Astrocyte (in vitro differentiated cells and primary cell): ENCODE measurements at regions not wholly inside any gene's neighbourhood (a gene's known extent, or its start where the extent isn't known, plus 50 kb on each side); places are given as distances from the start of the nearest gene placed in this dataset.

Experiments used
- DNase-seq: peaks from one replicate; pipeline ENCODE4 v3.0.0-alpha.2; 2010; ENCODE audit warnings: low read depth
- FAIRE-seq: peaks from 2 replicates; lab custom pipeline; 2011; peaks lifted over from hg19 to GRCh38; lab: Jason Lieb, UNC
- H2AFZ ChIP-seq: 2 replicates; pipeline ENCODE4 v1.6.0; 2012; ENCODE audit warnings: low read depth, low read length, inconsistent platforms
- H3K27ac ChIP-seq: 2 replicates; pipeline ENCODE4 v1.5.1; 2011; ENCODE audit warnings: low read depth, low read length, inconsistent platforms
- H3K27me3 ChIP-seq: 2 replicates; pipeline ENCODE4 v1.6.0; 2011; ENCODE audit warnings: low read length, inconsistent platforms; ENCODE audit not compliant: insufficient read depth
- H3K36me3 ChIP-seq: 2 replicates; pipeline ENCODE4 v1.5.1; 2011; ENCODE audit warnings: low read length, inconsistent platforms; ENCODE audit not compliant: insufficient read depth
- H3K4me1 ChIP-seq: 2 replicates; pipeline ENCODE4 v1.5.1; 2011; ENCODE audit warnings: low read length, inconsistent platforms; ENCODE audit not compliant: insufficient read depth
- H3K4me2 ChIP-seq: 2 replicates; pipeline ENCODE4 v1.6.0; 2012; ENCODE audit warnings: low read length, inconsistent platforms
- H3K4me3 ChIP-seq: 2 replicates; pipeline ENCODE4 v1.5.1; 2011; ENCODE audit warnings: low read depth, mild to moderate bottlenecking, low read length, inconsistent platforms; ENCODE audit not compliant: insufficient read depth
- H3K79me2 ChIP-seq: 2 replicates; pipeline ENCODE4 v1.6.0; 2012; ENCODE audit warnings: mild to moderate bottlenecking, low read length, inconsistent platforms; ENCODE audit not compliant: insufficient read depth
- H3K9ac ChIP-seq: 2 replicates; pipeline ENCODE4 v1.6.0; 2012; ENCODE audit warnings: mild to moderate bottlenecking, low read length, inconsistent platforms
- H3K9me3 ChIP-seq: 2 replicates; pipeline ENCODE4 v1.5.1; 2012; ENCODE audit warnings: low read depth, mild to moderate bottlenecking, low read length, inconsistent platforms; ENCODE audit not compliant: insufficient read depth
- H4K20me1 ChIP-seq: 2 replicates; pipeline ENCODE4 v1.6.0; 2012; ENCODE audit warnings: low read length, inconsistent platforms; ENCODE audit not compliant: insufficient read depth
- H3K27ac Mint-ChIP-seq: one replicate; pipeline ENCODE4 v1.8.0; 2021; ENCODE audit warnings: mild to moderate bottlenecking, mixed read lengths; ENCODE audit not compliant: unreplicated experiment
- H3K27me3 Mint-ChIP-seq: one replicate; pipeline ENCODE4 v1.8.0; 2021; ENCODE audit warnings: low read depth, mixed read lengths; ENCODE audit not compliant: unreplicated experiment
- H3K36me3 Mint-ChIP-seq: one replicate; pipeline ENCODE4 v1.8.0; 2021; ENCODE audit warnings: low read depth, mixed read lengths; ENCODE audit not compliant: unreplicated experiment
- H3K4me1 Mint-ChIP-seq: one replicate; pipeline ENCODE4 v1.8.0; 2021; ENCODE audit warnings: low read depth, mixed read lengths; ENCODE audit not compliant: unreplicated experiment
- H3K4me3 Mint-ChIP-seq: one replicate; pipeline ENCODE4 v1.8.0; 2021; ENCODE audit warnings: mild to moderate bottlenecking, moderate library complexity, mixed read lengths; ENCODE audit not compliant: unreplicated experiment
- H3K9me3 Mint-ChIP-seq: one replicate; pipeline ENCODE4 v1.8.0; 2021; ENCODE audit warnings: mild to moderate bottlenecking, mixed read lengths; ENCODE audit not compliant: unreplicated experiment
- EZH2 ChIP-seq: IDR thresholded peaks from 2 replicates; pipeline ENCODE4 v1.6.1; 2012; ENCODE audit warnings: mild to moderate bottlenecking, low read length, inconsistent platforms; ENCODE audit not compliant: insufficient read depth
- TF ChIP-seq, protein P1 (sequence below): IDR thresholded peaks from 2 replicates; pipeline ENCODE4 v1.5.1; 2011; ENCODE audit warnings: low read depth, mild to moderate bottlenecking, inconsistent platforms, low read length, moderate library complexity; ENCODE audit not compliant: insufficient read depth

GRCh38 chr10:130486906-130487305 lies 350.7 kb downstream of the GLRX3 start:
- no peaks in the 10 kb centered on the region for H3K27me3 ChIP-seq
- H4K20me1 ChIP-seq, result no peaks in the 10 kb centered on the region
- Mint-ChIP-seq H3K4me1 (no peaks in the 10 kb centered on the region), H3K36me3 (no peaks in the 10 kb centered on the region), H3K9me3 (peaks cover 6% of the 10 kb centered on the region), H3K27me3 (no peaks in the 10 kb centered on the region), H3K27ac (no peak overlapping the region), H3K4me3 (no peak overlapping the region)
- no peak overlapping the region for H3K27ac ChIP-seq
- no peaks in the 10 kb centered on the region for H3K36me3 ChIP-seq
- no peak overlapping the region for H3K4me2 ChIP-seq
- H3K79me2 ChIP-seq, result no peaks in the 10 kb centered on the region
- no peak overlapping the region for H3K4me3 ChIP-seq
- TF ChIP-seq EZH2, result no peak
- TF ChIP-seq, protein P1, sequence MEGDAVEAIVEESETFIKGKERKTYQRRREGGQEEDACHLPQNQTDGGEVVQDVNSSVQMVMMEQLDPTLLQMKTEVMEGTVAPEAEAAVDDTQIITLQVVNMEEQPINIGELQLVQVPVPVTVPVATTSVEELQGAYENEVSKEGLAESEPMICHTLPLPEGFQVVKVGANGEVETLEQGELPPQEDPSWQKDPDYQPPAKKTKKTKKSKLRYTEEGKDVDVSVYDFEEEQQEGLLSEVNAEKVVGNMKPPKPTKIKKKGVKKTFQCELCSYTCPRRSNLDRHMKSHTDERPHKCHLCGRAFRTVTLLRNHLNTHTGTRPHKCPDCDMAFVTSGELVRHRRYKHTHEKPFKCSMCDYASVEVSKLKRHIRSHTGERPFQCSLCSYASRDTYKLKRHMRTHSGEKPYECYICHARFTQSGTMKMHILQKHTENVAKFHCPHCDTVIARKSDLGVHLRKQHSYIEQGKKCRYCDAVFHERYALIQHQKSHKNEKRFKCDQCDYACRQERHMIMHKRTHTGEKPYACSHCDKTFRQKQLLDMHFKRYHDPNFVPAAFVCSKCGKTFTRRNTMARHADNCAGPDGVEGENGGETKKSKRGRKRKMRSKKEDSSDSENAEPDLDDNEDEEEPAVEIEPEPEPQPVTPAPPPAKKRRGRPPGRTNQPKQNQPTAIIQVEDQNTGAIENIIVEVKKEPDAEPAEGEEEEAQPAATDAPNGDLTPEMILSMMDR, result no peak
- H3K4me1 ChIP-seq, result no peaks in the 10 kb centered on the region
- H2AFZ ChIP-seq, result no peak overlapping the region
- no peak for FAIRE-seq
- peaks cover 4% of the 10 kb centered on the region for H3K9me3 ChIP-seq
- H3K9ac ChIP-seq, result no peak overlapping the region
- DNase-seq, result no peak

- no peaks in the 10 kb centered on the region for H3K4me1 ChIP-seq
- H3K4me2 ChIP-seq, result no peak overlapping the region
- DNase-seq (no peak), FAIRE-seq (no peak)
- TF ChIP-seq EZH2, result no peak
- TF ChIP-seq, protein P1, result no peak
- Mint-ChIP-seq H3K36me3 (no peaks in the 10 kb centered on the region), H3K27me3 (no peaks in the 10 kb centered on the region), H3K27ac (no peak overlapping the region), H3K9me3 (peaks cover 8% of the 10 kb centered on the region), H3K4me1 (no peaks in the 10 kb centered on the region), H3K4me3 (no peak overlapping the region)
- H3K27ac ChIP-seq, result no peak overlapping the region
- no peak overlapping the region for H3K9ac ChIP-seq
- H3K27me3 ChIP-seq, result no peaks in the 10 kb centered on the region
- H2AFZ ChIP-seq, result no peak overlapping the region
- peaks cover 11% of the 10 kb centered on the region for H3K9me3 ChIP-seq
- no peak overlapping the region for H3K4me3 ChIP-seq
- H3K36me3 ChIP-seq, result no peaks in the 10 kb centered on the region
- no peaks in the 10 kb centered on the region for H4K20me1 ChIP-seq
- H3K79me2 ChIP-seq, result no peaks in the 10 kb centered on the region
Observed at GRCh38 chr10:130487566-130487965, 351.4 kb downstream of the GLRX3 start.

- DNase-seq (no peak), FAIRE-seq (no peak)
- TF ChIP-seq, protein P1, result no peak
- no peak for TF ChIP-seq EZH2
- Histone ChIP-seq H3K9me3 (peaks cover 14% of the 10 kb centered on the region), H4K20me1 (no peaks in the 10 kb centered on the region), H3K27ac (no peak overlapping the region), H3K27me3 (no peaks in the 10 kb centered on the region), H3K79me2 (no peaks in the 10 kb centered on the region), H3K4me3 (no peak overlapping the region), H3K9ac (no peak overlapping the region), H2AFZ (no peak overlapping the region), H3K4me1 (no peaks in the 10 kb centered on the region), H3K4me2 (no peak overlapping the region), H3K36me3 (no peaks in the 10 kb centered on the region)
- Mint-ChIP-seq H3K4me1 (no peaks in the 10 kb centered on the region), H3K27me3 (no peaks in the 10 kb centered on the region), H3K27ac (no peak overlapping the region), H3K36me3 (no peaks in the 10 kb centered on the region), H3K9me3 (peaks cover 13% of the 10 kb centered on the region), H3K4me3 (no peak overlapping the region)
Observed at GRCh38 chr10:130489891-130490290, 353.7 kb downstream of the GLRX3 start.
